Pulmonary artery endothelial cell (primary cell): ENCODE measurements at regions not wholly inside any gene's neighbourhood (a gene's known extent, or its start where the extent isn't known, plus 50 kb on each side); places are given as distances from the start of the nearest gene placed in this dataset.

ENCODE experiments used
- DNase-seq: peaks from one replicate; pipeline ENCODE4 v3.0.0-alpha.2; 2011; ENCODE audit warnings: low read depth, low spot score

GRCh38 chr4:22029803-22030202 lies 81.2 kb upstream of the KCNIP4 start:
- DNase-seq = no peak

GRCh38 chr4:22021106-22021505 lies 72.5 kb upstream of the KCNIP4 start:
- DNase-seq = no peak

GRCh38 chr4:22020129-22020528 lies 71.6 kb upstream of the KCNIP4 start:
- no peak for DNase-seq

DNA sequence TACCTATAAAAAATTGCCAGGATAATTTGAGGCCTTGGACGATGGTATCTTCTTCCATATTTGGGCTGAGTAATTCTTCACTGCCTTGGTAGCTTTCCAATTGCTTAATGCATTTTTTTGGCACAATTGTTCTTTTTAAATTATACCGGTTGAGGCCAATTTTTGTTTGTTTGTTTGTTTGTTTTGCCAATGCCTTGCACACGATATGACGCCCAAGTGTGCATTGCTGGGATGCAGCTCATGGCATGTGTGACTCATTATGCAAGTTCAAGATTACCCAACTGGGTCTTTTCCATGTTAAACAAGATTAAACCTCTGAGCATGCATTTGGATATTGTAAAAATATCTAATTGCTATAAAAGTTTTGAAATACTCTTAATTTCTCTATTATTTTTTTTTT lies 71.1 kb upstream of the KCNIP4 start:
- DNase-seq = no peak

GRCh38 chr4:22014222-22014741 lies 65.7 kb upstream of the KCNIP4 start:
- no peak for DNase-seq

- no peak for DNase-seq
Observed at GRCh38 chr4:22003878-22004277, 55.3 kb upstream of the KCNIP4 start.
